Choroid plexus epithelial cell (primary cell): ENCODE measurements at regions not wholly inside any gene's neighbourhood (a gene's known extent, or its start where the extent isn't known, plus 50 kb on each side); places are given as distances from the start of the nearest gene placed in this dataset.

Source experiments
- DNase-seq: peaks from one replicate; pipeline ENCODE4 v3.0.0-alpha.2; 2010; ENCODE audit warnings: low read depth
- H3K4me3 ChIP-seq: 2 replicates; pipeline ENCODE4 v1.5.1; 2011; ENCODE audit warnings: low read depth, mild to moderate bottlenecking, control low read depth, low read length, moderate library complexity
- CTCF ChIP-seq: conservative IDR thresholded peaks from 2 replicates; pipeline ENCODE4 v1.5.1; 2011; ENCODE audit warnings: low read depth, mild to moderate bottlenecking, control low read depth, inconsistent platforms, low read length, moderate library complexity

GRCh38 chr2:7916670-7917069, 765.2 kb upstream of the ID2 start:
- TF ChIP-seq CTCF, result no peak
- no peak overlapping the region for H3K4me3 ChIP-seq
- DNase-seq, result no peak

- TF ChIP-seq CTCF, result no peak
- DNase-seq, result no peak
Measured at GRCh38 chr2:7919510-7919909, 762.3 kb upstream of the ID2 start.

GRCh38 chr2:7924023-7924762, 757.7 kb upstream of the ID2 start:
- no peak overlapping the region for H3K4me3 ChIP-seq
- DNase-seq, result no peak
- no peak for TF ChIP-seq CTCF

More at GRCh38 chr2:7919510-7919909, 762.3 kb upstream of the ID2 start:
- H3K4me3 ChIP-seq, result no peak overlapping the region

GRCh38 chr2:7925506-7925905, 756.4 kb upstream of the ID2 start:
- no peak for DNase-seq
- TF ChIP-seq CTCF, result no peak
- H3K4me3 ChIP-seq, result no peak overlapping the region

- TF ChIP-seq CTCF, result no peak
- no peak for DNase-seq
- no peak overlapping the region for H3K4me3 ChIP-seq
Measured at GRCh38 chr2:7927691-7928090, 754.2 kb upstream of the ID2 start.

GRCh38 chr2:7929281-7929680, 752.6 kb upstream of the ID2 start:
- no peak overlapping the region for H3K4me3 ChIP-seq
- no peak for TF ChIP-seq CTCF
- DNase-seq, result no peak

GRCh38 chr2:7930800-7931635, 750.8 kb upstream of the ID2 start:
- TF ChIP-seq CTCF, result no peak
- no peak overlapping the region for H3K4me3 ChIP-seq
- peak; percentile 4 for DNase-seq
